ENCODE measurements at regions not wholly inside any gene's neighbourhood (a gene's known extent, or its start where the extent isn't known, plus 50 kb on each side); places are given as distances from the start of the nearest gene placed in this dataset.

DNA sequence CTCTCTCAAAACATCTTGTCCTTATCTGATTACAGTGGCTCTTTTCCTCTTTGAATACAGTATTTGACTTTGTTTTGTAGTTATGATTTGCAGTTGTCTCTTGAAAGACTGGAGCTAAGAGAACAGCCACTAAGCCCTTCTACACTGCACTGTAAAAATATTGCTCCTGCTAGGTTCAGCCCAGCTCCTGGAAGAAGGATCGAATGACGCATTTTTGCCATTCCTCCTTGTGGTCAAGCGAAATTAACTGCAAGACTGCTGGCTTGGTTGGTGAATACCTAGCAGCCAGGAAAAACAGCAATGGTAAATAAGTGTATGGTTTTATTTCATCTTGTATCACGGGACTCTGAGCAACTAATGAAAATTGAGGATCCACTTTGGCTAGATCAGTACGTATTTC is 407.8 kb upstream of the CDH2 start:
- no peak overlapping the region for H4K8ac ChIP-seq (ENCODE audit: extremely low read depth, insufficient read depth, low read length)
- no peak overlapping the region for H3K14ac ChIP-seq (ENCODE audit: insufficient read length)
- H2AFZ ChIP-seq (ENCODE audit: low read length): peak overlapping the region; percentile 55; the same call in 1 of the 2 replicates
- H3K79me2 ChIP-seq (ENCODE audit: control insufficient read depth in 1 of 2, insufficient read depth in 2 of 2, low read length in 2 of 2): no peaks in the 10 kb centered on the region
- WGBS, 2 experiments (ENCODE audit: extremely low coverage in 1 of 2, insufficient coverage in 1 of 2, insufficient read length in 1 of 2, insufficient replicate concordance in 2 of 2, low coverage in 1 of 2, low lambda C conversion rate in 2 of 2, missing lambda C conversion rate in 1 of 2): 38% methylated on average over 5 of the region's 5 CpGs; no CpG with 5 or more reads in 1 of the 2 experiments
- no peak overlapping the region for H4K5ac ChIP-seq (ENCODE audit: insufficient read length, low read depth, low read length)
- POLR2A ChIA-PET (ENCODE audit: partially characterized antibody): no interaction called here
- H3K4ac ChIP-seq (replicated peaks; ENCODE audit: insufficient read length, low read depth, low read length): no peak overlapping the region
- no peak overlapping the region for H3K9ac ChIP-seq (replicated peaks in 1 of 4; ENCODE audit: extremely low read depth in 1 of 4, low read depth in 3 of 4, low read length in 3 of 4)
- no peak overlapping the region for H3K4me3 ChIP-seq (ENCODE audit: extremely low read depth in 1 of 4, insufficient read depth in 2 of 4, low read depth in 3 of 4, low read length in 4 of 4)
- no peak overlapping the region for H3K18ac ChIP-seq (ENCODE audit: extremely low read depth, low read length)
- H2BK20ac ChIP-seq (ENCODE audit: low read length): no peak overlapping the region
- H3K23ac ChIP-seq (ENCODE audit: insufficient read length): no peak overlapping the region
- H4K20me1 ChIP-seq (replicated peaks in 1 of 2; ENCODE audit: control insufficient read depth in 1 of 2, insufficient read depth in 2 of 2, low read length in 2 of 2): no peaks in the 10 kb centered on the region
- CTCF ChIA-PET (ENCODE audit: partially characterized antibody): interaction anchor here (0.6 to 1.3 kb wide), 3 partner anchors 9 to 389 kb away, joined by 3 read pairs; no protein-coding TSS in a partner anchor
- H2BK120ac ChIP-seq (replicated peaks; ENCODE audit: low read depth, low read length): no peak overlapping the region
- H2BK5ac ChIP-seq (ENCODE audit: low read depth, low read length): no peak overlapping the region
- FAIRE-seq: peak; percentile 87
- H3K27me3 ChIP-seq (replicated peaks in 1 of 4; ENCODE audit: control insufficient read depth in 3 of 4, extremely low read depth in 1 of 4, insufficient read depth in 3 of 4, low read length in 3 of 4): no peaks in the 10 kb centered on the region
- no peak overlapping the region for H4K91ac ChIP-seq (replicated peaks; ENCODE audit: insufficient read length, low read length)
- H3K4me1 ChIP-seq (replicated peaks in 1 of 4; ENCODE audit: control insufficient read depth in 3 of 4, insufficient read depth in 4 of 4, low read length in 3 of 4): peaks cover 0 to 6% (median 0%) of the 10 kb centered on the region in 4 experiments; a peak in 2 of 7 replicates
- H2BK12ac ChIP-seq (ENCODE audit: low read depth, low read length): no peak overlapping the region
- H3K4me2 ChIP-seq (ENCODE audit: insufficient read depth in 1 of 2, low read depth in 2 of 2, low read length in 2 of 2): peak overlapping the region in 1 of 2 experiments; percentile 14; a peak in 1 of 4 replicates
- no peaks in the 10 kb centered on the region for H3K23me2 ChIP-seq (ENCODE audit: low read depth, low read length)
- H2AK5ac ChIP-seq (ENCODE audit: low read depth, low read length): no peak overlapping the region
- no peak for TF ChIP-seq KDM1A (IDR thresholded peaks at IDR 0.05; ENCODE audit: borderline replicate concordance, low read length)
- TF ChIP-seq, protein P1, sequence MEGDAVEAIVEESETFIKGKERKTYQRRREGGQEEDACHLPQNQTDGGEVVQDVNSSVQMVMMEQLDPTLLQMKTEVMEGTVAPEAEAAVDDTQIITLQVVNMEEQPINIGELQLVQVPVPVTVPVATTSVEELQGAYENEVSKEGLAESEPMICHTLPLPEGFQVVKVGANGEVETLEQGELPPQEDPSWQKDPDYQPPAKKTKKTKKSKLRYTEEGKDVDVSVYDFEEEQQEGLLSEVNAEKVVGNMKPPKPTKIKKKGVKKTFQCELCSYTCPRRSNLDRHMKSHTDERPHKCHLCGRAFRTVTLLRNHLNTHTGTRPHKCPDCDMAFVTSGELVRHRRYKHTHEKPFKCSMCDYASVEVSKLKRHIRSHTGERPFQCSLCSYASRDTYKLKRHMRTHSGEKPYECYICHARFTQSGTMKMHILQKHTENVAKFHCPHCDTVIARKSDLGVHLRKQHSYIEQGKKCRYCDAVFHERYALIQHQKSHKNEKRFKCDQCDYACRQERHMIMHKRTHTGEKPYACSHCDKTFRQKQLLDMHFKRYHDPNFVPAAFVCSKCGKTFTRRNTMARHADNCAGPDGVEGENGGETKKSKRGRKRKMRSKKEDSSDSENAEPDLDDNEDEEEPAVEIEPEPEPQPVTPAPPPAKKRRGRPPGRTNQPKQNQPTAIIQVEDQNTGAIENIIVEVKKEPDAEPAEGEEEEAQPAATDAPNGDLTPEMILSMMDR (IDR thresholded peaks at IDR 0.05; ENCODE audit: control extremely low read depth in 1 of 3, insufficient read depth in 1 of 3, low read depth in 1 of 3, low read length in 3 of 3): peak in 1 of 3 experiments; percentile 16; a peak in 1 of 4 replicates
- peak; percentile 91 for TF ChIP-seq TEAD4 (IDR thresholded peaks at IDR 0.05; ENCODE audit: low read depth, low read length)
- TF ChIP-seq ASH2L (IDR thresholded peaks at IDR 0.05; ENCODE audit: low read length): no peak
- peak; percentile 22 to 25; a peak in 1 of 4 replicates for TF ChIP-seq RAD21 (IDR thresholded peaks at IDR 0.05 in 1 of 2, conservative IDR thresholded peaks at IDR 0.05 in 1 of 2; ENCODE audit: low read depth in 2 of 2, low read length in 2 of 2)
- no peak for TF ChIP-seq FOSL1 (IDR thresholded peaks at IDR 0.05; ENCODE audit: insufficient read depth, low read depth, low read length)
- no peaks in the 10 kb centered on the region for H3K36me3 ChIP-seq (ENCODE audit: control insufficient read depth in 2 of 4, insufficient read depth in 4 of 4, low read length in 3 of 4)
- H3K79me1 ChIP-seq (ENCODE audit: low read depth, low read length): no peaks in the 10 kb centered on the region
- no peak overlapping the region for H2BK15ac ChIP-seq (ENCODE audit: low read length)
- H3K27ac ChIP-seq (ENCODE audit: low read depth, low read length): no peak overlapping the region
- H3K9me3 ChIP-seq (ENCODE audit: insufficient read depth in 2 of 2, low read depth in 1 of 2, low read length in 1 of 2): no peaks in the 10 kb centered on the region
- peak in 1 of 2 experiments; percentile 10 for DNase-seq (ENCODE audit: low read depth in 1 of 2, low spot score in 2 of 2)
- no peak overlapping the region for H3K56ac ChIP-seq (replicated peaks; ENCODE audit: insufficient read length, low read depth, low read length)
